SKM-1 treated with dmso at 0.1 percent for 144 hours (cell line): ENCODE measurements at regions not wholly inside any gene's neighbourhood (a gene's known extent, or its start where the extent isn't known, plus 50 kb on each side); places are given as distances from the start of the nearest gene placed in this dataset.
"Not testable (repeated sequence)": the region's sequence is repeated elsewhere in the genome, so short reads cannot be mapped to it uniquely, and the experiment has no call there.

Experiments
- DNase-seq: peaks from one replicate; lab custom pipeline; 2025; ENCODE audit not compliant: unreplicated experiment; lab: John Stamatoyannopoulos, UW

DNA sequence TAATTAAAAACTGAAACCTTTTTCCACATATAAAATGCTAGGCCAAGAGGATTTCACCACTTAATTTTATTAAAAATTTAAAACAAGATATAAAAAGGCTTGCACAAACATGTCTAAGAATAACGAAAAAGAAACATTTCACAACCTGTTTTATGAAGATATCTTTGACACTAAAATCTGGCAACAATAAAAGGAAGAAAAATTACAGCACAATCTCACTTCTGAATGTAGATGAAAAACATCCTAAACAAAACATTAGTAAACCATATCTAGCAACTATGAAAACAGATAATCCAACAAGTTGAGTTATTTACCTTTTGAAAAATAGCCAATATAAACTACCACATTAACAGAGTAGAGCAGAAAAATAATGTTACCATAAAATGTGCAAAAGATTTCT lies 185.4 kb upstream of the MMADHC start:
- no peak for DNase-seq

DNA sequence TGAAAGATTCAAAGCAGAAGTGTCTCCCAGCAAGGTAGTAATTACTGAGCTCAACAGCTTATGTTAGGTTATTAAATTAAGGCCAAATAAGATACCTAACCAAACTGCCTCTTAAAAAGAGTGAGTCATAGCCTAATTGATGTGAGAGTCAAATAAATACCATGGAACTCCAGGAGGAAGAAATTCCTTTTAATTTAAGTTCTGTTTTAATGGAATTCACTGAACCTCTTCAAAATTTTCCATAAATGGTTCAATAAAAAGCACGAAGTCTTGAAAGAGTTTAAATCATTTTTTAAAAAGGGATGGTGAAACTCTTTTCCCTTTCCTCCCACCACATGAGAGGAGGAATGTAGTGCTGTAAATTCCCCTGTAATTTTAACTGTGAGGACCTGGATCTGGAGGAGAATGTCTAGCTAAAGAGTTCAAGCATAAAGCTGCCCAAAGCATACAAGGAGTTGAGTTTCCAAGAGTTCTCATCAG lies 180.8 kb upstream of the MMADHC start:
- DNase-seq, result no peak

DNA sequence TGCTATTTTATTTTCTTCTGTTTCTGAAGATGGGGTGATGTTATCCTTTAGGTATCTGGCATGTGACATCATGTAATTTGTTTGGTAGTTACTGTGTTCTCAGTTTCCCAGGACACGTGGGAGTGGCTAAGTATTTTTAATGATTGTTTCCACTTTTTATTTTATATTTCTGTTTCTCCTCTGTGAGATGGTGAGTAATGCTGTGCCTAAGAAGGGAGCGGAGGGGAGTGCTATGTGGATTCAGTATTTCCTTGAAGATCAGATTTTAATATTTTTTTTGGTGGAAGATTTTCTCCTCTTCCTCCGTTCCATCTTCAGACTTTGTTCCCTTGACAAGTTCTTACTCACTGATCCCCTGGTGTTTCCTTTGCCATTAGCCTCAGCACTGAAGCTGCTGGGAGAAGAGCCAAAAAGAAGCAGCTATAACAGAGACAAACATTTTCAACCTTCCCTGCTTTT lies 180.0 kb upstream of the MMADHC start:
- DNase-seq, result no peak

DNA sequence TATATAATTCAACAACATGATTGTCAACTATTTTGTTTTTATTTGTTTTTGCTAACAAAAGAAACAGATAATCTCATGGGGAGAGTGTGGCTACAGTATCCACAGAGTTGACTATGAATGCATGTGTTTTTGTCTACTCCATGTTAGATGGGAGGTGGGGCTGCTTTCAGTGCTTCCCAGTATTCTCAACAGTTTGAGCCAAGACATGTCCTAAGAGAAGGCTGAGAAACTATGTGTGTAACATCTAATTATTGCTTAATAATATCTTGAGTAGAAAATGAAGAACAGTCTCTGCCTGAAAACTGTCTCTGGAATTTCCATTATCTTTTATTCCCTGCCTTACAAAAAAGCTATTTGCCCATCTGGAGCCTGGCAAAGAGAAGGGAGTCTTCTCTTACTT lies 178.8 kb upstream of the MMADHC start:
- DNase-seq, result no peak

GRCh38 chr2:149765636-149766035 lies 178.1 kb upstream of the MMADHC start:
- no peak for DNase-seq

DNA sequence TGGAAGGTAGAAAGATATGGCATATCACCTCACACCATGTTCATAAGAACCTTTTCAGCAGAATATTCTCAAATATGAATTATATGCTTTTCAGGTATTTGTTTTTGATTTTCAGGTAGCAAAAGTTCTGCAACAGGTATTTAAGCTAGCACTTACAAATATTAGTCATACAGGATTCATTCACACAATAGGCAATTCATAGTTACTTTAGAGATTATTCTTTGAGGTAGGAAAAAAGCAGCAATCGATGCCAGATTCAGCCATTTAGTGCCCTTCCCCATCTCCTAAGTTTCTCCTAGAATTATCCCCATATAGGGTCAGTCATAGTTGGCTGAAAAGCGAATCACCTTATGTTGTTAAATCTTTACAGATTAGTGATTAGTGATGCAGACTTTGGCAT lies 177.4 kb upstream of the MMADHC start:
- no peak for DNase-seq

DNA sequence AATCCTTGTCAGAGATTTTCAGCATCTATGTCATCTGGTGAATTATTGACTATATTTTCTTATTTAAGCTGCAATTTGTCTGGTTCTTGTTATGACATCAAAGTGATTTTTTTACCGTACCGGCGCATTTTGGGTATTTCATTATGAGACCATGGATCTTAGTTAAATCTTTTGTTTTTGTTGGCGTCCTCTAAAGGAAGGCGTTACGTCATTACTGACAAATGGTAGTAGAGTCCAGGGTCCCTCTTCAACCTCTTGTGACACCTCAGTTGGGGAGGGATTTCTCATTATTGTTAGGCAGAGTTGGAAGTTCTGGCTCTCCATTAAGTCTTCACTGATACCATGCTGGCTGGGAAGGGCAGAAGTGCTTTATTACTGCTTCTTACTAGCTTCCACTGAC lies 175.8 kb upstream of the MMADHC start:
- no peak for DNase-seq

GRCh38 chr2:149761611-149762010 lies 174.0 kb upstream of the MMADHC start:
- no peak for DNase-seq

GRCh38 chr2:149759382-149759781 lies 171.8 kb upstream of the MMADHC start:
- not testable (repeated sequence) for DNase-seq

GRCh38 chr2:149754722-149755121 lies 167.1 kb upstream of the MMADHC start:
- not testable (repeated sequence) for DNase-seq

- DNase-seq, result no peak
Measured at GRCh38 chr2:149747456-149747855, 159.9 kb upstream of the MMADHC start.

DNA sequence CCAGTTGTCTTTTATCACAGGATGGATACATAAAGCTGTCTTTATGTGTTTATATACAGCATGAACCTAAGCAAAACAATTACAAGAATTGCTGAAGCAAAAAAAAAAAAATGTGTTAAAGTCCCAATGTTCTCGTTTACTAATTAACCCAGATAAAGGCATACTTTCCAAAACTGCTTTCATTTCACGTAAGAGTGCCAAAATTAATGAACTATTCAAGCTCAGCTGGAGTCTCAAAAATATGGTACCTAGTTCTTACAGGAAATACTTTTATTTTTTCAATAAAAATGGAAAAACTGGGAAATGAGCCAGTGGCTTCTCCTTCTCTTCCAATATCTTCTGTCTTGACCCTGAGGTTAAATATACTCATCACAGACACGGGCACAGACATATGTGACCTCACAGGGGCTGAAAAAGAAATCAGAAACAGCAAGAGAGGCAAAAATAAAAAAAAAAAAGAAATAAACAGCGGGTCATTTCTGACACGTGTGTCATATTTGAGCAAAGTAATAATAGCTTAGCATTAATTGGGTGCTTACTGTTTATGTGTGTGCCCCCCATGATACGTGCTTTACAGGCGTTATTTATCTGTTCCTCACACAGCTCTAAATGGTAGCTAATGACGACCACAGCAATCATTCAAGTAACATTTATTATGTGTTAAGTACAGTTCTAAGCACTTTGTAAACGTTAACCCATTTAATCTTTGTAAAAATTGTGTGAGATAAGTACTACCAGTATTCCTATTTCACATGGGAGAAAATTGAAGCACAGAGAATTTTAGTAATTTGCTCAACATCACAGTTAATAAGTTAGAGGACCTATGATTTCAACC lies 158.0 kb upstream of the MMADHC start:
- DNase-seq, result no peak

DNA sequence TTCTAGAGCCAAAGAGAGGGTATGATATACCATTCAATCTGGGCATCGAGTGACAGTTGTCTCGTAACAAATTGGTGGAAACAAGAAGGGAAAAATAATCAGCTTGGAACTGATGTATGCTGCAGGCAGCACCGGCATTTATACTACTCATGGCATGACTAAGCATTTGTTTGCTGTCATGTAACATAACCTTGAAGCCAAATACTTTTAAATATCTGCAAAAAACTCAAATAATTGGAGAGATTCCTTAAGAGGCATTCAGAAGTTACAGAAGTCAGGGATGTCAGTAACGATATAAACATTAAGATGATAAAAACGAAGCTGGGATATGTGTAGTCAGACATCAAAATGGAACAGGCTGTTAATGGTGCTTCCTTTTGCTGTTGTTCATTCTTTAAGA lies 157.3 kb upstream of the MMADHC start:
- no peak for DNase-seq

GRCh38 chr2:149743842-149744448 lies 156.4 kb upstream of the MMADHC start:
- DNase-seq, result no peak

DNA sequence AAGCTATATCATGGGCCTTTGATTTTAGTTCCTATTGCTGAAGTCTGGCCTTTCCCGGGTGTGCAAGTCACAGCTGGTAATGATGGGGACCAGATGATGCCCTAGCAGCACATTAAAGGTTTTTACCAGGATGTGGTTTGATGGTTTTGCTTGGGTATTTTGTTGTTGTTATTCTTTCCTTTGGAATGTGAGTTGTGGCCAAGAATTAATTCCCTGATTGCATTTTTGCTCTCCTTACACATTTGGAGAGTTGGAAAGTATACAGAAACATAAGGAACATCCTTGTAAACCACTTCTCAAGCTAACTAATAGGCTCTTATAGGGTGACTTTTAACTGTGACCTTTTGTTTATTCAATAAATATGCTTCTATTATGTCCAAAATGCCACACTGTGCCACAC lies 154.1 kb upstream of the MMADHC start:
- DNase-seq, result no peak

DNA sequence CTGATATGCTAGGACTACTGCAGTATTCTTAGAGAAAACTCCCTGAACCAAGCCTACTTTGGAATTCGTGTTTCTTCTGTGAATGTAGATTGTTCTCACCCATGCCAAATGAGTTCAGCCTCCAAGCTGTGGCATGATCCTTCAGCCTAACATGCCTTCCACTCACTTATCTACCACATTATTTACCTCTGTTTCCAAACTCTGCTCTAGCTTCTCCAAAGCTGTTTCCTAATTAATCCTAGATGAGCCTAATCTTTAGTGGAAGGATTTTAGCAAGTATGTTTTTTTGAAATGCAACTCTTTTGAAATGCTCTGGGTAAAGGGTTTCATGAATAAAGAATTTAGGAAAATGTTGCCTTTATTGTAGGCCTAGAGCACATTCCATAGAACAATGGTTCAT lies 152.9 kb upstream of the MMADHC start:
- no peak for DNase-seq

DNA sequence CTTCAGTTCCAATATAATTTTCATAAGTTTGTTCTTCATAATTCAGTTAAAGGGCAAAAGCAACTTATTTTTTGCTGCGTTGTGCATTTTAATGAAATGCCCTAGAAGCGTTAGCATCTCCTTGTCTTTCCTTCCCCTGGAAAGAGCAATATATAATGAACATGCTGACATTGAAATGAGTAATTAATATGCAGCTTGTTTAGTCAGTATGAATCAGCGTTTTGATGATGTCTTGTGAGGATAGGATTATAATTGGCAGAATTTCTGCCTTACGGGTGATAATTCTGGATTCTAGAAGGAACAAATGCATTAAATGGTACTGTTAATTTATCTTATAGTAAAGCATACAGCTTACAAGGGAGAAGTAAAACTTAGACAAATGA lies 152.3 kb upstream of the MMADHC start:
- DNase-seq, result no peak

- DNase-seq, result no peak
Measured at GRCh38 chr2:149739171-149739882, 151.8 kb upstream of the MMADHC start.

DNA sequence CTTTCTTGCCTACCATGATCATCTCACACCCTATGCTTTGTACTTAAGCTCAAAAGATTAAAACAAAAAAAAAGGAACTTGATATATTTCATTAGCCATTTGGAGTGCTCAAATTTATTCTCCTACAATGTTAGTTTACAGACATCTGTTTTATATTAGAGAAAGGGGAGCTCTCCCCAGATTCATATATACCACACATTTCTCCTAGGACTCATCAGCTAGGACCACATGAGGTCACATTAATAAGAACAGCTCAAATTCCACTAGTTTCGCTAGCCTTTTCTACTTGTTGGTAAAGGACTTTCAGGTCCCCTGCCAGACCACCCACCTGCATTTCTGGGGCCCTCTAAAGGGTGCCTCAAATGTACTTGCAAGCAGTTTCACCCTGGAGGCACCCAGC lies 151.2 kb upstream of the MMADHC start:
- no peak for DNase-seq

DNA sequence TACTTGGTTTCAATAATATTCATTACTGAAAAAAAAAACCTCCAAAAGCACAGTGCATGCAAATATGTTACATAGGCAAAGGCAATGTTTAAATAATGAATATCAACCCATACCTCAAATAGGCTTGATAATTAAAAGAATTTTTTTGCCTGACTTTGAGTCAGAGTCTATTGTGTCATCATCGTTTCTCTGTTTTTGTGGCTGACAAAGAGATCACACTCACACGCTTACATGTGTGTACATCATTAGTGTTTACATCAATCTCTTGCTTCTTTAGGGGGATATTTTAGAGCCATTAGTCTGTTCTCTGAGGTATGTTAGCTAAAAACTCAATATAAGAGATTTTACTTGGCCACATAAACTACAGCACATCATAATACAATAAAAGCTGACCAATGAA lies 150.3 kb upstream of the MMADHC start:
- no peak for DNase-seq

GRCh38 chr2:149735237-149735958 lies 147.8 kb upstream of the MMADHC start:
- DNase-seq, result no peak
